Tibial artery (tissue), 4 donors: ENCODE measurements at regions not wholly inside any gene's neighbourhood (a gene's known extent, or its start where the extent isn't known, plus 50 kb on each side); places are given as distances from the start of the nearest gene placed in this dataset.
"Not testable (repeated sequence)": the region's sequence is repeated elsewhere in the genome, so short reads cannot be mapped to it uniquely, and the experiment has no call there.

Source experiments
- DNase-seq, 2 donors: peaks; one replicate each; pipeline ENCODE4 v3.0.0-alpha.2; 2019
- H3K27ac ChIP-seq, 2 donors: fragments of 200-600 bp; sonication (generic) in 1 of 2; 1 replicate in 1 of 2; 2 replicates in 1 of 2; pipeline ENCODE4 v1.5.1; 2018 to 2019; ENCODE audit warnings: mild to moderate bottlenecking in 1 of 2
- H3K27me3 ChIP-seq, 2 donors: fragments of 200-600 bp; sonication (generic) in 1 of 2; one replicate each; pipeline versions ENCODE4 v1.5.1 to v1.6.0; 2016 to 2019
- H3K36me3 ChIP-seq, 3 donors: fragments of 200-600 bp; sonication (generic) in 2 of 3; one replicate each; pipeline ENCODE4 v1.5.1; 2016 to 2019; ENCODE audit warnings: mild to moderate bottlenecking in 2 of 3
- H3K4me1 ChIP-seq, 4 donors: fragments of 200-600 bp; sonication (generic) in 2 of 4; 1 replicate in 3 of 4; 2 replicates in 1 of 4; pipeline ENCODE4 v1.5.1; 2016 to 2019
- H3K4me3 ChIP-seq, 2 donors: fragments of 200-600 bp; sonication (generic) in 1 of 2; 1 replicate in 1 of 2; 2 replicates in 1 of 2; pipeline ENCODE4 v1.5.1; 2018 to 2019; ENCODE audit warnings: mild to moderate bottlenecking in 2 of 2
- H3K9me3 ChIP-seq, 3 donors: fragments of 200-600 bp; sonication (generic) in 1 of 3; one replicate each; pipeline ENCODE4 v1.5.1; 2016 to 2019
- intact Hi-C: fragments of 100-400 bp; cut with DNase I; formaldehyde crosslinking; loops from one replicate; pipeline ENCODE4 v1.15.0; 2023; ENCODE audit warnings: low total_unique reads
- TF ChIP-seq, protein P1 (sequence below), 2 experiments: fragments of 200-600 bp in 1 of 2; fragments of 450-650 bp in 1 of 2; IDR thresholded peaks; one replicate each; pipeline ENCODE4 v1.5.1; 2017 to 2019; ENCODE audit warnings: antibody characterized with exemption in 2 of 2, mild to moderate bottlenecking in 1 of 2, moderate library complexity in 1 of 2

- H3K9me3 ChIP-seq, result no peaks in the 10 kb centered on the region
- H3K27me3 ChIP-seq, result no peaks in the 10 kb centered on the region
- no peak overlapping the region for H3K27ac ChIP-seq
- H3K4me3 ChIP-seq, result no peak overlapping the region
- no peaks in the 10 kb centered on the region for H3K4me1 ChIP-seq
- intact Hi-C loops, result no loop called here
- TF ChIP-seq, protein P1, sequence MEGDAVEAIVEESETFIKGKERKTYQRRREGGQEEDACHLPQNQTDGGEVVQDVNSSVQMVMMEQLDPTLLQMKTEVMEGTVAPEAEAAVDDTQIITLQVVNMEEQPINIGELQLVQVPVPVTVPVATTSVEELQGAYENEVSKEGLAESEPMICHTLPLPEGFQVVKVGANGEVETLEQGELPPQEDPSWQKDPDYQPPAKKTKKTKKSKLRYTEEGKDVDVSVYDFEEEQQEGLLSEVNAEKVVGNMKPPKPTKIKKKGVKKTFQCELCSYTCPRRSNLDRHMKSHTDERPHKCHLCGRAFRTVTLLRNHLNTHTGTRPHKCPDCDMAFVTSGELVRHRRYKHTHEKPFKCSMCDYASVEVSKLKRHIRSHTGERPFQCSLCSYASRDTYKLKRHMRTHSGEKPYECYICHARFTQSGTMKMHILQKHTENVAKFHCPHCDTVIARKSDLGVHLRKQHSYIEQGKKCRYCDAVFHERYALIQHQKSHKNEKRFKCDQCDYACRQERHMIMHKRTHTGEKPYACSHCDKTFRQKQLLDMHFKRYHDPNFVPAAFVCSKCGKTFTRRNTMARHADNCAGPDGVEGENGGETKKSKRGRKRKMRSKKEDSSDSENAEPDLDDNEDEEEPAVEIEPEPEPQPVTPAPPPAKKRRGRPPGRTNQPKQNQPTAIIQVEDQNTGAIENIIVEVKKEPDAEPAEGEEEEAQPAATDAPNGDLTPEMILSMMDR (IDR thresholded peaks at IDR 0.05), result no peak
- no peaks in the 10 kb centered on the region for H3K36me3 ChIP-seq
- DNase-seq, result no peak
These were observed 247.2 kb downstream of the HNRNPD start for GRCh38 chr4:82126512-82127040.

- H3K9me3 ChIP-seq, result no peaks in the 10 kb centered on the region
- TF ChIP-seq, protein P1 (IDR thresholded peaks at IDR 0.05), result no peak
- no peaks in the 10 kb centered on the region for H3K27me3 ChIP-seq
- no peak for DNase-seq
- H3K4me1 ChIP-seq, result no peaks in the 10 kb centered on the region
- H3K36me3 ChIP-seq, result no peaks in the 10 kb centered on the region
- no peak overlapping the region for H3K27ac ChIP-seq
- intact Hi-C loops, result no loop called here
- no peak overlapping the region for H3K4me3 ChIP-seq
These were observed 247.9 kb downstream of the HNRNPD start for GRCh38 chr4:82125787-82126297.

DNA sequence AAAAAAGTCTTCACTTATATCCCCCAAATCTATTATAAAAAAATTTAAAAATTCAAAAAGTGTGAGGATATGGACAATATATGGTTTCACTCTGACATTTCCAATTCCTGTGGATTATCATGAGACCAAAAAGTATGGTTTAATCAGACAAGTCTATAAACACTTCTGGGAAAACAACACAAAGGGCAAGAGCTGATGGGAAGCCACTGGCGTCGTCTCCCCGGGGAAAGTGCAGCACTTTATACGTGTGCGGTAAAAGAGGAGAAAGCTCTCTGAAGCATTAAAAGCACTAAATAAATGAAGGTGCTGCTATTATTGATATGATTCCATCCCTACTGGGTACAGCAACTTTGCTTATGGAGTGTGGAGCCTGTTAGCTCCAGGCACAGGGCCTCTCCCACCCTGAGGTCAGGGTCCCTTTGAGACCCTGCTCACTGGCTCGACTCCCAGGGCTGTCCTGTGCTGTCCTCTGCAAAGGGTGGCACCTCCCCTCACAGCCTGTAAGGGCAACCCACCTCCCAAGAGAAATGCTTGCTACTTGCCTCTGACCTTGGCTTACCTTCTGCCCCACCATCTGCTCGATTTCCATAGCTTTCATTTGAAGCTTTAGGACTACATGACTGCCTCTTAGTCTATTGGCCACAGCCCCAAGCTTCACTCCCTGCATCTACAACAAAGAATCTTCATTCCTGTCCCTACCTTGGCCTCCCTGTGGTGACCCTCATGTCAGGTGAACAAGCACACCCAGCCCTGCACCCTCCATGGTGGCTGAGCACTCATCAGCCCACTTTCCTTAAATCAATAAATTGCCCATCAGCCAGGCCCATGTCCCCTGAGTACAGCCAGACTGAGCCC, 248.6 kb downstream of the HNRNPD start:
- TF ChIP-seq, protein P1 (IDR thresholded peaks at IDR 0.05), result no peak

DNA sequence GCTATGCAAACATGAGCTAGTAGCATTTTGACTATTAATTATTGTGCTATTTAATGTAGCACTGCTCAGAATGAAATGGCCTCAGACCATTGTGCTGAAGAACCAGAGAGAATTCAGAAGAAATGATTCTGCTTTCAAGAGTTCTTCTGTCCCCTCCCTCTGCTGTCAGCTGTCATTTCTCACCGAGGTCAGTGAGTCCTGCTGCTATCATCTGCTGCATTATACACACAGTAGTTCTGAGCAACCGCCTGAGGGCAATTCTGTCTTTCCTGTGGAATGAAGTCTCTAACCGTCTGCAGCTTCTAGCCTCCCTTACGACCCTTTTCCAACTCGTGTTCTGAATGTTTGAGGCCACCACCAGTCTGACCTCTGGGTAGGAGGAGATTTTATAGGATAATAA, 249.4 kb downstream of the HNRNPD start:
- Histone ChIP-seq H3K36me3 (no peaks in the 10 kb centered on the region), H3K9me3 (no peaks in the 10 kb centered on the region), H3K4me1 (no peaks in the 10 kb centered on the region), H3K4me3 (no peak overlapping the region), H3K27ac (no peak overlapping the region), H3K27me3 (no peaks in the 10 kb centered on the region)
- intact Hi-C loops, result no loop called here
- TF ChIP-seq, protein P1 (IDR thresholded peaks at IDR 0.05), result no peak
- no peak for DNase-seq

More for the DNA sequence above, 248.6 kb downstream of the HNRNPD start:
- no peaks in the 10 kb centered on the region for H3K4me1 ChIP-seq
- no peaks in the 10 kb centered on the region for H3K27me3 ChIP-seq
- no peak overlapping the region for H3K27ac ChIP-seq
- H3K36me3 ChIP-seq, result no peaks in the 10 kb centered on the region
- no peak overlapping the region for H3K4me3 ChIP-seq
- no peaks in the 10 kb centered on the region for H3K9me3 ChIP-seq
- DNase-seq, result no peak
- intact Hi-C loops, result no loop called here

GRCh38 chr4:82123934-82124333, 249.9 kb downstream of the HNRNPD start:
- intact Hi-C loops, result no loop called here
- Histone ChIP-seq H3K4me3 (no peak overlapping the region), H3K9me3 (no peaks in the 10 kb centered on the region), H3K4me1 (no peaks in the 10 kb centered on the region), H3K27me3 (no peaks in the 10 kb centered on the region), H3K27ac (no peak overlapping the region), H3K36me3 (no peaks in the 10 kb centered on the region)
- no peak for DNase-seq
- TF ChIP-seq, protein P1 (IDR thresholded peaks at IDR 0.05), result no peak

DNA sequence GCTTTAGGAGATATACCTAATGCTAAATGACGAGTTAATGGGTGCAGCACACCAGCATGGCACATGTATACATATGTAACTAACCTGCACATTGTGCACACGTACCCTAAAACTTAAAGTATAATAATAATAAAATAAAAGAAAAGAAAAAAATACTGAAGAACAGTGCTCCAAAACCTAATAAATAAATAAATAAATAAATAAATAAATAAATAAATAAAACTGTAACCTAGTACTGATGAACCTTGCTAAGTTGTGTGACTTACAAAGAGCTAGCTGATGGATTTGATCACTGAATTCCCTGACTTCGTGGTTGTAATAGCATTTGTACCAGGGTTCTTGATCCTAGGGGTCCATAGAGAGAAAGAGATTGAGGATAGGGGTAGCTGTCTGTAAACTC, 258.6 kb downstream of the HNRNPD start:
- H3K27ac ChIP-seq, H3K4me1 ChIP-seq, H3K36me3 ChIP-seq, H3K27me3 ChIP-seq, DNase-seq, H3K4me3 ChIP-seq, H3K9me3 ChIP-seq, intact Hi-C loops: not testable (repeated sequence)
